ENCODE measurements at regions not wholly inside any gene's neighbourhood (a gene's known extent, or its start where the extent isn't known, plus 50 kb on each side); places are given as distances from the start of the nearest gene placed in this dataset.

DNA sequence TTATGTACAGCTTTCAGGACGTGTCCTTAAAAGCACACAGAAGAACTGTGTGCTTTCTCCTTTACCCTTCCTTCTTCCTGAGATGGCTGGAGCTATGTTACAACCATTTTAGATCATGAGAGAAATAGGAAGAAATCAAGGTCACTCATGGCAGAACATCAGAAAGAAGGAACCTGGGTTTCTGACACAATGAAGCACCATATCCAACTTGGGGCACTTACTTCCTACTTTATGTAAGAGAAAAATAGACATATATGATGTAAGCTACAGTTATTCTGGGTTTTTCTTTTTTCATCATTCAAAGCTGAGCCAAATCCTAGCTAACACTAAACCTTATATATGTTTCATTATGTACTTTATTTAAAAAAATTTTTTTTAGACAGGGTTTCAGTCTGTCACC lies 79.5 kb downstream of the FAM161A start:
- DNase-seq (ENCODE audit: extremely low spot score, insufficient read length, low read depth): no peak
- no peak for FAIRE-seq

DNA sequence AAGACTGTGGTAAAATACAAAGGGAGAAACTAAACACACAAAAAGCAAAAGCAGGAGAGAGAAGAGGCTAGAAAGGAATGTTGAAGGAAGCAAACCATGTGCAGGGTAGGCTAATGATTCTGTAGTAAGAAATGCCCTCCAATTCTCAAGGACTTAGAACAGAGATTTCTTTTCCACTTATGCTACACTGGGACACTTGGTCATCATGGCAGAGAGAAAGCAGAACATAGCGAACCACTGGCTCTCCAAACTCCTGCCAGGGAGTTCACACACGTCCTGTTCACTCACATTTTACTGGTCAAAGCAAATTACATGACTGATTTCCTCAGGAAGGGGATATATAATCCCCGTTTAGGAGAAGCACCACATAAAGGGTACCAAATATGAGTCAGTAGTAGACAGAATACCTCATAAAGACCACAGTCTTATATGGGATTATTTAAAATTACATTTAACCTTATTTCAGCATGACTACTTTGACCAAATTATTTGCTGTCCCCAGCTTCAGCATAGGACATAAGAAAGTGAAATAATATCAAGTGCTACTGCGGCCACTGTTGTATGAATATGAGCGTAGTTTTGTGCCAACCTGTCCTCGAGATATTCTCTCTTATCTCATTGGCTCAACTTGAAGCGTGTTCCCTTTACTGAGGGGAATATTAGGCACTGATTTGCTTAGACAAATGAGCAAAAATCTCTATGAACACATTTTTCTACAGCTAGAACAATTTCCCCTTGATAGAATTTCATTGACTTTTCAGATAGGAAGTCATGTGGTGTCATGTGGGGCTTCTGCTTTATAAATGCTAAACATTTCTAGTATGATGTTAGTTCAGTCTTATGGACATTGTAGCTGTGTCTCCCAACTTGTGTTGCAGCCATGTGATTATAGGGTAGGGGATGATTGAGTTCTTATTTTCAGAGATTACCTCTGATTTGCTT lies 81.7 kb downstream of the FAM161A start:
- no peak for FAIRE-seq

DNA sequence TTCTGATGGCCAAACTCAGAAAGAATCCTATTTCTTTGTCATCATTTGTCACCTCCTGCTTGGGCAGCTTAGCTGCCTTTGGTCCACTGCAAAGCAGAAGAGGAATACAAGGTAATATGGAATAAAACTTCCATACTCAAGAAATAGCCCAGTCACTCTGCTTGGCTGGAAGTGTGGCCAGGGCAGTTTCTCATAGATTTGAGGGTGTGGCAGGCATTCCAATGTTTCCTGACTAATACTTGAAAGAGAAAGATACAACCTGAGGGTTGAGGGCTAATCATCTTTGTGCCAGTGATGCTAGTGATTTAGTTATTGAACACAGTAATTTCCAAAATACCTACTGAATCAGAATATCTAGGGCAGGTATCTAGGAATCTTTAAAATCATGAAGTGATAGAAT lies 83.1 kb downstream of the FAM161A start:
- FAIRE-seq (no peak), DNase-seq (ENCODE audit: extremely low spot score, insufficient read length, low read depth) (no peak)

More for the DNA sequence above, 81.7 kb downstream of the FAM161A start:
- DNase-seq (ENCODE audit: extremely low spot score, insufficient read length, low read depth): no peak

DNA sequence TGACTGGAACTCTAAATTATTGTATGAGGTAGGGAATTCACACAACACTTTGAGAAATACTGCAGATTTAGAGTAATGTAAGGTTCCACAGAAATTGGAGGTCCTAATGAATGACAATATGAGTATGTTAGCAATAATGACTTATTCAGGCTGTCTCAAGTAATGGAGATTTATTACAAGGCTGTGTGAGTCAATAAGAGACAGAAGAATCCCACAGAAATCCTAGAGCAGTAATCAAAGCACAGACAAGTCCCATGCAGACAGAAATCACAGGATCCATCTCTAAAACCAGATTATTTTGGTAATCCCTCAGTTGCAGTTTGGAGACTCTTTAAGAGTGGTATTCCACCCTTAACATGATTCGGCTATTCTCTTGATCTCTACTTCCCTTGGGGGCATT lies 83.6 kb downstream of the FAM161A start:
- FAIRE-seq: no peak
- no peak for DNase-seq (ENCODE audit: extremely low spot score, insufficient read length, low read depth)

DNA sequence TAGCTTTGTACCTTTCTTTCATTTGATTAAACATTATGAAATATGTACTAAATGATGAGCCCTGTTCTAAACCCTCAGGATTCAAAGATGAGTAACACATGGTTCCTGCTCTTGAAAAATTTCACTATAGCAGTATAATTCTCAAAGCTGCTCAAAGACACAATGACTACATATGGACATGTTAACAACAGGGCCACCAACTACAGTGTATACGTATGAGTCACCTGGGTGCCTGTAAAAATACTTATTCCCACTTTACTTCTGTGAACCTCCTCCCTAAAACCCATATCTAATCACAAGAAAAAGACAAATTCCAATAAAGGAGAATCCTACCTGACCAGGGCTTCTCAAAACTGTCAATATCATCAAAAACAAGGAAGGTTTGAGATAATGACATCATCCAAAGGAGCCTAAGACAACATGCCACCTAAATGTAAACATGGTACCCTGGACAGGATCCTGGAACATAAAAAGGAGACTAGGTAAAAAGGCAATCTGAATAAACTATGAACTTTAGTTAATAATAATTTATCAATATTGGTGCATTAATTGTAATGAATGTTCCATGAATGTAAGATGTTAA lies 84.7 kb downstream of the FAM161A start:
- no peak for FAIRE-seq
- DNase-seq (ENCODE audit: extremely low spot score, insufficient read length, low read depth): no peak

DNA sequence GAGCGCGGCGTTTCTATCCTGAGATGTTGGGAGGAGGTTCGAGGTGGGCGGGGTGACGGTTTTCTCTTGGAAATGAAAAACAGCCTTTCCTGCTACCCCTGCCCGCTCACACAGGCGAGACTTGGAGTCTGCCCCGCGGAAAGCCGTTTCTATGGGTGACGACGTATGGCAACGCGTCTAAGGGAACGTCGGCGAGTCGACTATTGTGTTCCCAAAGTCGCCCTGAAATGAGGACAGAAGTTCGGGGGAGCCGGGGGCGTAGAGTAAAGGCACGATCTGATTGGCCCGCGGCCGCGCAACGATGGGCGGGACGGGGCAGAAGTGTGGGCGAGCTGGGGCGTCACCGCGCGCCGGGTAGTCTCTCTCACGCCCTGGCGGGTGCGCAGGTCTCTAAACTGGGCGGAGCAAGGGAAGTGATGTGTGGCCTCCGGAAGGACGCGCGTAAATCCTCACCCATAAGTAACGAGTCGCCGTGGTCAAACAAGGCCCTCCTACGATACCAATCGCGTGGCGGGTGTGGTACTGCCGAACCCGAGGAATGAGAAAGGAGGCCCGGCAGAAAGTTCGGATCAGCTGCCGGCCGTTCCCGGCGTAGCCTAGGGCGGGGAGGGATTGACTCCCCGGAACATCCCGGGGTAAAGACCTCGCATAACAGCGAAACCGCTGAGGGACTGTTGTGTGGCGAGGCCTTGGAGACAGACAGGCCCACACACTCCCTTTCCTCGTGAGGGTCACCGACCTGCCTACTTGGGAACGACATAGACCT lies 89.6 kb downstream of the FAM161A start:
- DNase-seq (ENCODE audit: extremely low spot score, insufficient read length, low read depth) (peak; percentile 92), FAIRE-seq (peak; percentile 98)

DNA sequence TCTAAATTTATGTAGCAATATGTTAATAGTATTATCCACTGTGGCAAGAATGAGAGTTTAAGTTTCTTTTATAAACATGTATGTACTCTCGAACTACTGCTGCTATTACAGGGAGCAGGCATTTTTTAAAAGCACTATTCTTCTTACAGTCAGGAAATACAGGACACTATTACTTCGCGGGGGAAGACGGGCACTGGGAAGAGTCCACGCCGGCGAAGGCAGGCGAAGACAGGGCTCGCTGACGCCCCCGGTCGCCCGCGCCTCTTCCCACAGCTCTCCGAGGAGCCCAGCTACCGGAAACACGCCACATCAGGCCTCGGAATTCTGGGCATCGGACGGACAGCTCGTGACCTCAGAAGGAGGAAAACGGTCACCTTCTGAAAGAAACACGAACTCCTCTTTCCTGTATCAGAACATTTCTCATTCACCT lies 90.2 kb downstream of the FAM161A start:
- DNase-seq (ENCODE audit: extremely low spot score, insufficient read length, low read depth) (peak; percentile 2), FAIRE-seq (no peak)

DNA sequence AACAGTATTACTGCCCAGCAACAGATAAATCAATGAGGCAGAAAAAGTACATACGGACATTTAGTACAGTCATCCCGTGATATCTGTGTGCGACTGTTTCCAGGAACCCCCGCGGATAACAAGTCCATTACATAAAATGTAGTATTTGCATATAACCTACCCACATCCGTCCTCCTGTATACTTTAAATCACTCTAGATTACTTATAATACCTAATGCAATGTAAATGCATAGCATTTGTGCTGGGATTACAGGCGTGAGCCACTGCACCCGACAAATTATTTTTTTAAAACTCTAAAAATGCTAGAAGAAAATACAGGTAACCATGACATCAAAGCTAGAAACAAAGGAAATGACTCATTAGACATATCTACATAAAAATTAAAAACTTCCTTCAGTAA lies 91.6 kb downstream of the FAM161A start:
- DNase-seq (ENCODE audit: extremely low spot score, insufficient read length, low read depth) (no peak), FAIRE-seq (peak; percentile 18)

DNA sequence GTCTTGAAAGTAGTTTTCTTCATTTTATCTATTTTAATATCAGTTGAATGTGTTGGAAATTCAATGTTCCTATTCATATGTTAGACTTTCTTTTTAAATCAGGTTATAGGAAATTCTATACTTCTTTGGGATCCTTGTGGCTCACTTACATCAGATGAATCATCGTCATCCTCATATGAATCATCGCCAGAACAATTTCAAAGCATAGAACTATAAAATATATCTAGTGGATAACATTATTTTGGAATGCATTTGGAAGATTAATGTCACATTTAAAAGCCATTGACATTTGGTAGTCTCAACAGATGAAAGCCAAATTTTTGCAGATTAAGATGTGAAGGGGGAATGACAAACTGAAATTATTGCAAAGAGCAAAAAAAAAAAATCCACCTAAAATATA lies 94.1 kb downstream of the FAM161A start:
- DNase-seq (ENCODE audit: extremely low spot score, insufficient read length, low read depth) (no peak), FAIRE-seq (no peak)

DNA sequence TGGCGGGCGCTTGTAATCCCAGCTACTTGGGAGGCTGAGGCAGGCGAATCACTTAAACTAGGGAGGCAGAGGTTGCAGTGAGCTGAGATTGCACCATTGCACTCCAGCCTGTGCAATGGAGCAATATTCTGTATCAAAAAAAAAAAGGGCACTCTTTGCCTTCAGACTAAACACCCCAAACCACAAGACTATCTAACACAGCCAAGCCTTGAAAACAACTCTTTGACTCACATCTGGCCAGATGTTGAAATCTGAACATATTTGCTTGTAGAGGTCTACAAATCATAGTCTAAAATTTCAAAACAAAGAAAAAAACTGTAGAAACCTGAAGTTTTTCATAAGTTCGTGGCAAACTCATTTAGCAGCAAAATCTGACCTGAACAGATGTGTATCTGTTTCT lies 94.9 kb downstream of the FAM161A start:
- FAIRE-seq: no peak
- DNase-seq (ENCODE audit: extremely low spot score, insufficient read length, low read depth): no peak

DNA sequence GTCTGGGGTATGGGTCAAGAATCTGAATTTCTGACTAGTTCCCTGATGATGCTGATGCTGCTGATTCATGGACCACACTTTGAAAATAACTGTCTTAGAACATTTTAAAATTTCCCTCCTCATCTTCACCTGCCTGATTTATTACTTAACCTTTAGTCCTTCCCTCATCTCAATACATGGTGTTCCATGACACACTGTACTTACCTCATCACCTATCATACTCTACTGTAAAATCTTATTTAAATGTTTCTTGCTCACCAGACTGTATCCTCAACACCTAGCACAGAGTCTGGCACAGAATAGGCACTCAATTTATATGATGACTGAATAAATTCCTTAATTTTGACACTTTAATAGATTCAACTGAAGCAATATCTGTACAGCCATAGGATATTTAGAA lies 95.7 kb downstream of the FAM161A start:
- FAIRE-seq (no peak), DNase-seq (ENCODE audit: extremely low spot score, insufficient read length, low read depth) (no peak)

DNA sequence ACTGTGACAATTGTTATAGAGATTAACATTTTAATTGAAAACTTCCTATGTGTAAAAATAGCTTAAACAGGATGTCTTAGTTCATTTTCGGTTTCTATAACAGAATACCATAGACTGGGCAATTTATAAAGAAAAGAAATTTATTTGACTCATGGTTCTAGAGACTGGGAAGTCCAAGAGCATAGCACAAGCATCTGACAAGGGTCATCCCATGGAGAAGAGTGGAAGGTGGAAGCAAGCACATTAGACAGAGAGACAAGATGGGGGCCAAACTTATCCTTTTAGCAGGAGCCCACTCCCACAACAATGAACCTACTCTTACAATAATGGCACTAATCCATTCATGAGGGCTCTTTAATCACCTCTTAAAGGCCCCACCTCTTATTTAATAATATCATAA lies 100.3 kb downstream of the FAM161A start:
- FAIRE-seq: no peak

DNA sequence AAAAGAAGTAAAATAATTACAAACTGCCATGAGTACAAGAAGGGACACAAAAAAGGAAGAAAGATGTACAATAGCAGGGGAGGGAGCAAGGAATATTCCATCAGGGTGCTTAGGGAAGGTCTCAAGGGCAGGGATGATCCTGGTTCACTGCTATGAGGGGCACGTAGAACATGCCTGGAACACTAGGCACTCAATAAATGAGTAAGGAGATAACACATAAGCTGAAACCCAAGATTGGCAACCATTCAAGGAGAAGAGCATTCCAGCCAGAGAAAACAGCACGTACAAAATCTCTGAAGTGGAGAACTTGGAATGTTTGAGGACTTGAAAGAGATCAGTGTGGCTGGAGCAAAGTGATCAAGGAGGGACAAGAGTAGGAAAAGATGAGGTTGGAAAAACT lies 103.2 kb downstream of the FAM161A start:
- no peak for DNase-seq (ENCODE audit: extremely low spot score, insufficient read length, low read depth)
- FAIRE-seq: no peak

More for the DNA sequence above, 100.3 kb downstream of the FAM161A start:
- DNase-seq (ENCODE audit: extremely low spot score, insufficient read length, low read depth): no peak

DNA sequence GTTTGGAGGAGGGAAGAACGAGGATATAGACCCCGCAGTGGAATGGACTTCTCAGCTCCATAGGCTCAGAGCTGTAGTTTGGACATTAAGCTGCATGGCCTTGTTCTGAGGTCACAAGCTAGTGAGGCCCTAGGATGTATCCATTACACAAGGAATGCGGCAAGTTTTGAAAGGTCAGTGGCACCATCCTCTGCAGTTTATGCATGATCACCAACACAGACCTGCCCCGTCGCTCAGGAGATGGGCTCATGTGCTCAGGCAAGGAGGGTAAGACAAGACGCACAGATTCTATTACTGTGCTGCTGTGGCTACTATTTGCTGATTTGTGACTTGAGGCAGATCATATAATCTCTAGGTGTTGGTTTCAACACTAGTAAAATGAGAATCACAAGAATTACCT lies 110.9 kb downstream of the FAM161A start:
- FAIRE-seq: no peak
- no peak for DNase-seq (ENCODE audit: extremely low spot score, insufficient read length, low read depth)

DNA sequence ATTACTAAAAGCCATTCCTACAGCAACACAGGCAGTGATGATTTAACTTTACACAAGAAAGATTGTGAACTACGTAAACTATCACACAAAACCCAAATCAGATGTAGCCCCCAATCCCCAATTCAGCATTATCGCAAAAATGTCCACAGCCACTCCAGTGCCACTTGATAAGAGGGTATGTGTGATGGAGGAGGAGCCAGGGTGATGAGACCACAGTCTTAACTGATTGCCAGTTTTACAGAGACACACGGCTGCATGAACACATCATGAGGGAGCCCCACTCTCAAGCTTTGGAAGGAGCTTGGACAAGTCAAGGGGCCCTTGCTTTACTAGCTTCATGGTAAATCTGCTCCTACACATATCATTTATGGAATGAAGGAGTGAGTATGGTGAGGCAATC lies 116.0 kb downstream of the FAM161A start:
- DNase-seq (ENCODE audit: extremely low spot score, insufficient read length, low read depth) (no peak), FAIRE-seq (no peak)

DNA sequence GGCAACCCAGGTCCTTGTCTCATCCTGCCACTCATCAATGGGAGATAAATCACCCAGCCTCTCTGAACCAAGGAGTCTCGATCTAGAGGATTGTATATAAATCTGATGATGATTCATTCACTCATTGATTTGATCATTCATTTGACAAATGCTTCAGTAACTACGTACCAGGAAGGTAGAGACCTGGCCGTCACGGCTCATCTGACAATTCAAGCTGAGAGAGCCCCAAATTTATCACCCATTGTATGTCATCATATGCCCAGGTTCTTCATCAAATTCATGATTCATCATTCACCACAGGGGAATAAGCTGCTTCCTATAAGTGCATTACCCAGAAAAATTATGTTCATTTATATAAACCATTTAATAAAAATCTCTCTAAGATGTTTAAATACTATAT lies 116.9 kb downstream of the FAM161A start:
- no peak for FAIRE-seq
- no peak for DNase-seq (ENCODE audit: extremely low spot score, insufficient read length, low read depth)

DNA sequence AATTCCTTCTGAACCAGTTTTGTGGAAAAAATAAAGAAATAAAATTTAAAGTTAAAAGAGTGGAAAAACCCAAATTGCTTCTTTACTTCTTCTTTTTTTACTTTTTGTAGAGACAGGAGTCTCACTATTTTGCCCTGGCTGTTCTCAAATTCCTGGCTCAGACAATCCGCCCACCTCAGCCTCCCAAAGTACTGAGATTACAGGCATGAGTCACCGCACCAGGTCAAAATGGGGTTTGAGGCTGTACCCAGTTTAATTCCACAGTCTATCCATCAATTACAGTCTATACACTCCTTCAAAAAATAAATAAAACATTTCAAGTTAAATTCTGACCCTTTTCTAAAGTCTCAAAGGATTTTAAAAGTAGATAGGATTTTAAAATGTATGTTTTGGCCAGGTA lies 120.3 kb downstream of the FAM161A start:
- no peak for FAIRE-seq

DNA sequence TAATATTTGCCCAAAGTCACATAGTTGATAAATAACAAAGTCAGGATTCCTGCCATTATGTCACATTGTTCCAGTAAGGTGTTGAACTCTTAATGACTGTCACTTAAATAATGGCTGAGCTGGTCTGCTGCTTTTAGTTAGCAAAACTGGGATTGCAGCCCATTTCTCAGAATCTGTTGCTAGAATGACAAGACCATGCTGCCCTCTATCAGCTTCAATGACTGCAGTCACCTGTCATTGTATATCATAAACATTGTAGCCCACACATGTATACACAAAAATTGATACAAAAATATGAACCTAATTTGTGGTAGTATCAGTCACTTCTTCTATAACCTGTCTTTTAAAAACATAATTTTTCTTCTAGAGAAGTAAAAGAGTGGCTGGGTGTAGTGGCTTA lies 121.1 kb downstream of the FAM161A start:
- FAIRE-seq (no peak), DNase-seq (ENCODE audit: extremely low spot score, insufficient read length, low read depth) (no peak)

More for the DNA sequence above, 120.3 kb downstream of the FAM161A start:
- DNase-seq (ENCODE audit: extremely low spot score, insufficient read length, low read depth): no peak

DNA sequence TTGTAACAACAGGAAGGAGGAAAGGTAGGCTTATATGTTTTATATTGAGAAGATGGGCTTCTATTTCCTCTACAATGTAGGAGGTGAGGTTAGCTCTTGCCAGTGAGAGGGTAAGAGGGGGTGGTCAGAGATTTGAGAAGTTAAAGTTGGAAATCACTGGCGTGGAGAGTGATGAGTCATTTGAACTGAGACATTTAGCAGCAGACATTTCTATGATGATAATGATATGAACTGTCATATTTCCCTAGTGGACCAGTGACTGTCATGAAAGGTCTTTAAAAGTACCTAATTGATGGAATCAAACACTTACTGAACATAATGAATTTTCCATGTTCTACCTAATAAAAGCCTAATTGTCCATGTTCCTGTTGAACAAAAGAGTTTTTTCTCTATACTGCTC lies 126.1 kb downstream of the FAM161A start:
- FAIRE-seq (no peak), DNase-seq (ENCODE audit: extremely low spot score, insufficient read length, low read depth) (no peak)

DNA sequence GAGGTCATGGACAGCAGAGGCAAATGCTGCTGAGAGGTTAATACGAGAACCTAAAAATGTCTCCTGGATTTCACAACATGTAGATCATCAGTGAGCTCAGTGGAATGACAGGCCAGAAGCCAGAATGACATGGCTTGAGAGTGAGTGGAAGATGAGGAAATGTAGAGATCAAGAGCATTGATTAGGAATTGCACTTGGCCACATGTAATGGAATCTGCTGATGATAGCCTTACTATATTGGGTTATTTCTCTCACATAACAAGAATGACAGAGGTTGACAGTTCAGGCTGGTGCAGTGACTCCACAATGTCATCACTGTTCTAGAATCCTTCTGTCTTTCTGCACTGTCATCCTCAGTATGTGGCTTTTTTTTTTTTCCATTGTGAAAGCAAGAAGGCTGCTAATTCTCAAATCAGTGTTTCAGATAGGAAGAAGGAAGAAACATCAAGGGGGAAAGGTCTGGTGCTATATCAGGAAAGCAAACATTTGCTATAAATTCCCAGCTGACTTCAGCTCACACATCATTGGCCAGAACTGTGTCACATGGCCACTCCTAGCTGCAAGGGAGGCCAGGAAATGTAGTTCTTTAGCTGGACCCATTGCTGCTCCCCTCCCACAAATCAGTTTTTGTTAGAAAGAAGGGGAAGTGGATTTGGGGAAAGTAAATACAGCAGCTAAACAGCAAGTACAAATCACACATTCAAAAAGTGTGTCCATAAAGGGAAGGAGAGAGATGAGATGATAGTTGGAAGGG lies 127.2 kb downstream of the FAM161A start:
- DNase-seq (ENCODE audit: extremely low spot score, insufficient read length, low read depth) (no peak), FAIRE-seq (peak; percentile 9)
